Cardiac fibroblast (primary cell): ENCODE measurements at regions not wholly inside any gene's neighbourhood (a gene's known extent, or its start where the extent isn't known, plus 50 kb on each side); places are given as distances from the start of the nearest gene placed in this dataset.
A peak's percentile ranks its signal among the peaks of the same experiment; 100 is the strongest.

ENCODE experiments used
- DNase-seq, 2 donors: peaks; one replicate each; pipeline versions ENCODE4 v3.0.0 to v3.0.0-alpha.2; 2010; ENCODE audit warnings: low read depth in 2 of 2
- H3K4me3 ChIP-seq, 2 donors: replicated peaks in 1 of 2; 1 replicate in 1 of 2; 2 replicates in 1 of 2; pipeline ENCODE4 v1.5.1; 2011; ENCODE audit warnings: low read depth in 2 of 2, low read length in 2 of 2, mild to moderate bottlenecking in 2 of 2, moderate library complexity in 1 of 2
- TF ChIP-seq, protein P1 (sequence below): IDR thresholded peaks from one replicate; pipeline ENCODE4 v1.5.1; 2011; ENCODE audit warnings: low read depth, mild to moderate bottlenecking, low read length, inconsistent platforms

DNA sequence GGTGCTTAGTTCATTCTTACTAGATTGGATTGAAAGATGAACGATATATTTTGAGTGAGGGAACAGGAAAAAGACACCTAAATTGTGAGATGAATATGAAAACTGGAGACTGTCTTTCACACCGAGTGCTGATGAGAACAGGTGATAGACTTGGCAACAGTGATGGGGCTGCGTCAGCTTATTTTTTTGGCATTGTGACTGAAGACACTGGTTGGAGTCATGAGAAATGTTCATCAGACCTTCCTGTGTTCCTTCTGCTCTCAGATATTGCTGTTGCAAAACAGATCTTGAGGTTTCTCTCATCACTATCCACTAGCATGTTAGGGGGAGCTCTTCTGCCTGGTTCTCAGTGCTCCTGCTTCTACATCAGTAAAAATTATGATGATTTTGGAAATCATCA, 124.2 kb upstream of the KCNIP4 start:
- no peak for DNase-seq
- TF ChIP-seq, protein P1, sequence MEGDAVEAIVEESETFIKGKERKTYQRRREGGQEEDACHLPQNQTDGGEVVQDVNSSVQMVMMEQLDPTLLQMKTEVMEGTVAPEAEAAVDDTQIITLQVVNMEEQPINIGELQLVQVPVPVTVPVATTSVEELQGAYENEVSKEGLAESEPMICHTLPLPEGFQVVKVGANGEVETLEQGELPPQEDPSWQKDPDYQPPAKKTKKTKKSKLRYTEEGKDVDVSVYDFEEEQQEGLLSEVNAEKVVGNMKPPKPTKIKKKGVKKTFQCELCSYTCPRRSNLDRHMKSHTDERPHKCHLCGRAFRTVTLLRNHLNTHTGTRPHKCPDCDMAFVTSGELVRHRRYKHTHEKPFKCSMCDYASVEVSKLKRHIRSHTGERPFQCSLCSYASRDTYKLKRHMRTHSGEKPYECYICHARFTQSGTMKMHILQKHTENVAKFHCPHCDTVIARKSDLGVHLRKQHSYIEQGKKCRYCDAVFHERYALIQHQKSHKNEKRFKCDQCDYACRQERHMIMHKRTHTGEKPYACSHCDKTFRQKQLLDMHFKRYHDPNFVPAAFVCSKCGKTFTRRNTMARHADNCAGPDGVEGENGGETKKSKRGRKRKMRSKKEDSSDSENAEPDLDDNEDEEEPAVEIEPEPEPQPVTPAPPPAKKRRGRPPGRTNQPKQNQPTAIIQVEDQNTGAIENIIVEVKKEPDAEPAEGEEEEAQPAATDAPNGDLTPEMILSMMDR = no peak

DNA sequence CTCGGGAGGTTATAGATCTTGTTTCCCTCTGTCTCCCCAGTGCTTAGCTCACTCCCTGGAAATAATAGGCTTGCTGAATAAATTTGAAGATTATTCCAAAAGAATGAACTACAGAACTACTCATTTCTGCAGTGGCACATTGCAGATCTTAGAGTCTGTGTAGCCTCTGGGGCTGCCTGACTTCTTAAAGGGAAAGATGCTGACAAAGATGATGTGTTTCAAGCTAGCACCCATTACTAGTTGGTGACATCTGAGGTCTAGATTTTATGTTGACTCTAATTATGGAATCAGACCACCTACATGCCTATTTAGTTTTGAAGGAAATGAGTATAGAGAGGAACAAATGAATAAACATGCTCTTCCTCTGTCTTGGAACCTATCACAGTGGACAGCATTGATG, 123.7 kb upstream of the KCNIP4 start:
- no peak overlapping the region for H3K4me3 ChIP-seq
- TF ChIP-seq, protein P1 = no peak
- no peak for DNase-seq

More for the DNA sequence above, 124.2 kb upstream of the KCNIP4 start:
- H3K4me3 ChIP-seq = no peak overlapping the region

DNA sequence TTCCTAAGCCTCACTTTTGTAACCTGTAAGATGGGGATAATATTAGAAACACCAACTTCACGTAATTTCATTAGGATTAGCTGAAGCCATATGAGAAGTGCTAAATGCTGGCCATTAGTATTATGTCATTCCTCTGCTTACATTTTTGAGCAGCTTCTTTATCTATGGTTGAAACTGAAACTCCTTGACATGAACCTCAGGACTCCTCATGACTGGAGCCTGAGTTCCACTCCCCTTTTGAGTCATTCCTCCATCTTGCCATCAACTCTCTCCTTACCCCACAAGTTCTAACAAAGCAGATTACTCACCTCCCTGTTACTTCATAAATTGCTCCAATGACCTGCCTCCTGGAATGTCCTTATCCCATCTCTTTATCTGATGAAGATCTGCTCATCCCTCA, 123.2 kb upstream of the KCNIP4 start:
- peak in 1 of 2 donors; percentile 7 for DNase-seq
- H3K4me3 ChIP-seq = no peak overlapping the region
- TF ChIP-seq, protein P1 = no peak

DNA sequence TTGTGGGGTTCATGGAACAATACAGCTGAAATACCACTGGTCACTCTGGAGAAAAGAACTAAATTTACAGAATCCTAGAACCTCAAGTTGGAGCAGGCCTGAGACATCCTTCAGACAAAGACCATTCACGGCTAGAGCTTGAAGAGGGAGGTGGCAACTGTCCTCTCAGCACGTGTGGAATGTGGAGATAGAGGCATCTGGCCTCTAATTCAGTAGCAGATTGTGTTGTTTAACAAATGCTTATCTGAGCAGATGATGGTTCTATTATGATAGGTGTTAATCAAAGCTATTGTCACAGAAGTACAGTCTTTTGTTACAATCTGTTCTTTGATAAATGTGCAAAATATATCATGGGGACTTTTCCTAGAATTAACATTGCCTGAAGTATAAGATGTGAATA, 121.7 kb upstream of the KCNIP4 start:
- H3K4me3 ChIP-seq = no peak overlapping the region
- DNase-seq = no peak
- TF ChIP-seq, protein P1 = no peak

DNA sequence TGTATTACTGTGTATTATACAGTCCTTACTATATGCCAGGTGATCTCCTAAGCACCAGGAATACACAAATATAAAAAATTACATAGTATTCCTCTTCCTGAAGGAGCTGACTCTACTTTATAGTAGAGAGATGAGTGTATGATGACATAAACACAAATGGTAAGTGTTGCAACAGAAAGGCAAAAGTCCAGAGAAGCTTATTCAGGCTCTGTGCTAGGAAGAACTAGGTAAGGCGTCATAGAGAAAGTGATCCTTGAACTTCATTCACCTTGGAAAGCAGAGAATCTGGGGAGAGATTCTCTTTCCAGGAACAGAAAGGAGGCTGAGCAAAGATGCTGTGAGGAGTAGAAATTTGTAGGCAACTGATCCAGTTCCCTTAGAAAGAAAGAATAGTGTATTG, 115.0 kb upstream of the KCNIP4 start:
- TF ChIP-seq, protein P1 = no peak
- no peak for DNase-seq
- H3K4me3 ChIP-seq = no peak overlapping the region

DNA sequence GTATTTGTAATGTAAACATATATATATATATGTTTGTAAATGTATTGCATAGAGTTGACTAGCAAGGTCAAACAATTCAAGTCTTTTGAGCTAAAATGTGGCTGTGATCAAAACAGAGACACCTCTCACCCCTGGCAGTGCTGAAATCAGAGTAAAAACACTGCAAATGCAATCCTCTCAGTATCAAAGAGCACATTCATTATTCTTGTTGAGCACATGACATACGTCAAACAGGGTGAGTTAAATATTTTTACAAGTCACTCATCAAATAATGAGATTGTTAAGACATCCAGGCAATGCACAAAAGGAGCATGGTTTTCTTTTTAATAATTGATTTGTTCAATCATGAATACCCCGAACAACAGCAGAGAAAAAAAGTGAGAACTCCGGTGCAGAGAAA, 114.1 kb upstream of the KCNIP4 start:
- TF ChIP-seq, protein P1 = no peak
- DNase-seq = no peak
- no peak overlapping the region for H3K4me3 ChIP-seq

DNA sequence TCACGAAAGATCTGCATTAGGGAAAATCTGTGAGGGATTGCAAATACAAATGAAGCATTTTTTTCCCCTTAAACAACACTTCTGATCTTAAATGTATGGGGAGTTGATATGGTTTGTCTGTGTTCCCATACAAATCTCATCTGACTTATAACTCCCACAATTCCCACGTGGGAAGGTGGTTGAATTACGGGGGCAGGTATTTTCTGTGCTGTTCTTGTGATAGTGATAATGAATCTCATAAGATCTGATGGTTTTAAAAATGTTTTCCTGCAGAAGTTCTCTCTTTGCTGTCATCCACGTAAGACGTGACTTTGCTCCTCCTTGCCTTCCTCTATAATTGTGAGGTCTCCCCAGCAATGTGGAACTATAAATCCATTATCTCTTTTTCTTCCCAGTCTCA, 107.4 kb upstream of the KCNIP4 start:
- no peak overlapping the region for H3K4me3 ChIP-seq
- TF ChIP-seq, protein P1 = no peak
- no peak for DNase-seq
